ENCODE measurements at regions not wholly inside any gene's neighbourhood (a gene's known extent, or its start where the extent isn't known, plus 50 kb on each side); places are given as distances from the start of the nearest gene placed in this dataset.
"Not testable (repeated sequence)": the region's sequence is repeated elsewhere in the genome, so short reads cannot be mapped to it uniquely, and the experiment has no call there.

DNA sequence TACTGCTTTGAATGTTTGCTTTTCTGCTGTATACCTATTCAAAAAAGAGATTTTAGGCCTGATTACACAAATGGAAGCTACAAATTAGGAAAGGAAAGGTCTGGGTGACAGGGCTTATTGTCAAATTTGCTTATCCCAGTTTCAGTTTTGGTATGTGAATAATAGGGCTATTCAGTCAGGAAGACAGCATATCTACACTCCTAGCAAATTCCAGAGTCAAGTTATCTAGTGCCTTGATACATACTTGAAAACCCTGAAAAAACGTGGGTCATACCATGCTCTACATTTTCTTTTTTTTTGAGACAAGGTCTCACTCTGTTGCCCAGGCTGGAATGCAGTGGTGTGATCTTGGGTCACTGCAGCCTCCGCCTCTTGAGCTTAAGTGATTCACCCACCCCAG is 59.2 kb upstream of the CCDC180 start:
- H3K4me3 Mint-ChIP-seq; H3K27me3 Mint-ChIP-seq; H3K27ac Mint-ChIP-seq; DNase-seq; ATAC-seq (replicated peaks); H3K4me1 Mint-ChIP-seq; H3K9me3 Mint-ChIP-seq: not testable (repeated sequence)
- H3K36me3 Mint-ChIP-seq, result peaks cover 8 to 10% of the 10 kb centered on the region in 2 donors

GRCh38 chr9:97243606-97244005 is 63.9 kb upstream of the CCDC180 start:
- Mint-ChIP-seq H3K9me3 (no peaks in the 10 kb centered on the region), H3K27ac (no peak overlapping the region), H3K36me3 (peaks cover 2 to 4% of the 10 kb centered on the region in 2 donors), H3K27me3 (no peaks in the 10 kb centered on the region), H3K4me3 (no peak overlapping the region), H3K4me1 (peaks cover 4 to 16% of the 10 kb centered on the region in 2 donors)
- DNase-seq, result no peak
- ATAC-seq (replicated peaks), result no peak

GRCh38 chr9:97241430-97241829 is 66.0 kb upstream of the CCDC180 start:
- not testable (repeated sequence) for H3K9me3 Mint-ChIP-seq, H3K4me3 Mint-ChIP-seq
- H3K4me1 Mint-ChIP-seq, result peaks cover 7 to 17% of the 10 kb centered on the region in 2 donors

DNA sequence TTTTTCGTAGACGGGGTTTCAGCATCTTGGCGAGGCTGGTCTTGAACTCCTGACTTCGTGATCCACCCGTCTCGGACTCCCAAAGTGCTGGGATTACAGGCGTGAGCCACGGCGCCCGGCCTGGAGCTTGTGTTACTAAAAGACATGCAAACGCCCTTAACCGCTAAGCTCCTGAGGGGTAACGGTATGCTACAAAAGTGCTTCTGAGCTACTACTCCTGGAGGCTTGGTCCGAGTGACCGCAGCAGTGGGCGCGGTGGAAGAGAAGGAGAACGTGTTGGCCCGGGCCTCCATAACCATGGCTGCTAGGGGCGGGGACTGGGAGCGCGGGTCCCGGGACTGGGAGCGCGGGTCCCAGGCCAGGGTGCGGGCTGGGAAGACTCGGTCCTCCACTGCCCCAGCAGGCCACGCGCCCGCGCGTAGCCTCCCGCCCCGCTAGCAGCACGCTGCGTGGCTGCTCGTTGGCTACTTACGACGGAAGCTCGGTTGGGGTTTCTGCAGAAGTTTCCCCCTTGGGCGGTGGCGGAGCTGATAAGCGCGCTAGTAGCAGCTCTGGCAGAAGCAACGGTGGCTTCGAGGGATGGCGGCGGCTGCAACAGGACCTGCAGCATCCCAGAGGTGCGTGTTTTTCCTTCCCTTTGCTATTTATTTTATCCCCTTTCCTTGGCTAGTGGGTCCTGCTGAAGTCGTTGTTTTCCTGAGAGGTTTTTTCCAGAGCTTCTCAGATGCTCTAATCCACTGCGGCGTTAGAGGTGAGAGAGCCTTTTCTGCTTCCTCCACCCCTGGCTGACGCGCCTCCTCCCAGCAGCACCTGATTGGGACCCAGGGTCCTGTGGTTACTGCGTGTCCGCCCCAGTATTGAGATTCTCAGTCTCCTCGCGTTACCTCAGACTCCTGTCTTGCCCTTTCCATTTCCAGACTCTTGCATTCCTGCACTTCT is 69.2 kb upstream of the CCDC180 start:
- peak; percentile 94 to 96 for ATAC-seq (replicated peaks)
- peak overlapping the region; percentile 96 for H3K27ac Mint-ChIP-seq
- peak overlapping the region; percentile 90 to 96 for H3K4me3 Mint-ChIP-seq
- peaks cover 7 to 13% of the 10 kb centered on the region in 2 donors for H3K4me1 Mint-ChIP-seq
- peak; percentile 78 for DNase-seq
- peaks cover 0 to 11% of the 10 kb centered on the region in 2 donors for H3K27me3 Mint-ChIP-seq
- peaks cover 0 to 4% of the 10 kb centered on the region in 2 donors for H3K36me3 Mint-ChIP-seq
- H3K9me3 Mint-ChIP-seq, result no peaks in the 10 kb centered on the region

More at GRCh38 chr9:97241430-97241829, 66.0 kb upstream of the CCDC180 start:
- DNase-seq; H3K27me3 Mint-ChIP-seq; ATAC-seq (replicated peaks); H3K27ac Mint-ChIP-seq; H3K36me3 Mint-ChIP-seq: not testable (repeated sequence)

DNA sequence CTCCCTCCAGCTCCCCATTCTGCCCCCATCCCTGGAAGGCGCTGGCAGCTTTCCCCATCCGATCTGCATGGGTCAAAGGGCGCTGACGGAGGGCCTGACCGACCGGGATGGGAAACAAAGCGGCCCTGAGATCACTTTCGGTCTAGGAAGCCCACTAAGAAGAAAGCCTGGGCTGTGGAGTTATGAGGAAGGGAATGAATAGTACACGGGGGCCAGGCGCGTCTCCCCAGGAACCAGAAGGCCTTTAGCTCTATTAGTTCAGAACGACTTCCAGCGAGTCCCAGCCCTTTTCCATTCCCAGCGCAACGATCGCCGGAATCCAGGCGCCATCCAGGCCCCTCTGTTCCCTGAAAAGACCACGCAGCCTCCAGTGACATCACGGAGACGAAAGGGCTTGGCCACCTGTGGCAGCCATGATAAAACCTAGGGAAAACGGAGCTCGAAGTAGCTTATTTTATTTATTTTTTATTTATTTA is 70.1 kb upstream of the CCDC180 start:
- Mint-ChIP-seq H3K36me3 (peaks cover 0 to 7% of the 10 kb centered on the region in 2 donors), H3K4me1 (peaks cover 7 to 11% of the 10 kb centered on the region in 2 donors), H3K9me3 (no peaks in the 10 kb centered on the region), H3K4me3 (peak overlapping the region; percentile 90 to 96), H3K27me3 (peaks cover 0 to 19% of the 10 kb centered on the region in 2 donors), H3K27ac (peak overlapping the region; percentile 47)
- ATAC-seq (replicated peaks) (no peak), DNase-seq (no peak)

DNA sequence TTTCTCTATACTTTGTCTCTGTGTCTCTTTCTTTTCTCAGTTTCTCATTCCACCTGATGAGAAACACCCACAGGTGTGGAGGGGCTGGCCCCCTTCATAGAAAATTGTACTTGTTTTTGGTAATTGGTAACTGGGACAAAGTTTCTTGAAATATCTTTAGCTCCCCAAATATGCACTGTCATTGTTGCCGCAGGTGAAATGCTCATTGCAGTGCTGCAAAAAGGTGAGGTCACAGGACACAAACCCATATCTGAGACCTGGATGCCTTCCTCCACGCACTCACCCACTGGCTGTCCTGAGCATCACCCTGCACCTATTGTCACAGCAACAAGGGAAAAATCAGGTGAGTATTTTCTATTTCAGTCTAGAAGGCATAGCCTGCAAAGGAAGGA is 74.5 kb upstream of the CCDC180 start:
- peaks cover 7 to 35% of the 10 kb centered on the region in 2 donors for H3K27me3 Mint-ChIP-seq
- H3K4me3 Mint-ChIP-seq; H3K36me3 Mint-ChIP-seq; H3K27ac Mint-ChIP-seq; H3K4me1 Mint-ChIP-seq; ATAC-seq (replicated peaks); H3K9me3 Mint-ChIP-seq; DNase-seq: not testable (repeated sequence)

DNA sequence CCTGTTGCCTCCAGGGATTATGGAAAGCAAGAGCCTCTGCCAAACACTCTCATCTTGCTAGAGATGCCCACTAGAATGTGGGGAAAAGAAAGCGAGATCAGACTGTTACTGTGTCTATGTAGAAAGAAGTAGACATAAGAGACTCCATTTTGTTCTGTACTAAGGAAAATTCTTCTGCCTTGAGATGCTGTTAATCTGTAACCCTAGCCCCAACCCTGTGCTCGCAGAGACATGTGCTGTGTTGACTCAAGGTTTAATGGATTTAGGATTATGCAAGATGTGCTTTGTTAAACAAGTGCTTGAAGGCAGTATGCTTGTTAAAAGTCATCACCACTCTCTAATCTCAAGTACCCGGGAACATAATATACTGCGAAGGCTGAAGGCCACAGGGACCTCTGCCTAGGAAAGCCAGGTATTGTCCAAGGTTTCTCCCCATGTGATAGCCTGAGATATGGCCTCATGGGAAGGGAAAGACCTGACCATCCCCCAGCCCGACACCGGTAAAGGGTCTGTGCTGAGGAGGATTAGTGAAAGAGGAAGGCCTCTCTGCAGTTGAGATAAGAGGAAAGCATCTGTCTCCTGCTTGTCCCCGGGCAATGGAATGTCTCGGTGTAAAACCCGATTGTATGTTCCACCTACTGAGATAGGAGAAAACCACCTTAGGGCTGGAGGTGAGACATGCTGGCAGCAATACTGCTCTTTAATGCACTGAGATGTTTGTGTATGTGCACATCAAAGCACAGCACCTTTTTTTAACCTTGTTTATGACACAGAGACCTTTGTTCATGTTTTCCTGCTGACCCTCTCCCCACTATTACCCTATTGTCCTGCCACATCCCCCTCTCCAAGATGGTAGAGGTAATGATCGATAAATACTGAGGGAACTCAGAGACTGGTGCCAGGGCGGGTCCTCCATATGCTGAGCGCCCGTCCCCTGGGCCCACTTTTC is 75.1 kb upstream of the CCDC180 start:
- H3K27me3 Mint-ChIP-seq, result peaks cover 7 to 35% of the 10 kb centered on the region in 2 donors
- H3K4me3 Mint-ChIP-seq; H3K9me3 Mint-ChIP-seq; H3K27ac Mint-ChIP-seq; ATAC-seq (replicated peaks); H3K4me1 Mint-ChIP-seq; H3K36me3 Mint-ChIP-seq; DNase-seq: not testable (repeated sequence)

DNA sequence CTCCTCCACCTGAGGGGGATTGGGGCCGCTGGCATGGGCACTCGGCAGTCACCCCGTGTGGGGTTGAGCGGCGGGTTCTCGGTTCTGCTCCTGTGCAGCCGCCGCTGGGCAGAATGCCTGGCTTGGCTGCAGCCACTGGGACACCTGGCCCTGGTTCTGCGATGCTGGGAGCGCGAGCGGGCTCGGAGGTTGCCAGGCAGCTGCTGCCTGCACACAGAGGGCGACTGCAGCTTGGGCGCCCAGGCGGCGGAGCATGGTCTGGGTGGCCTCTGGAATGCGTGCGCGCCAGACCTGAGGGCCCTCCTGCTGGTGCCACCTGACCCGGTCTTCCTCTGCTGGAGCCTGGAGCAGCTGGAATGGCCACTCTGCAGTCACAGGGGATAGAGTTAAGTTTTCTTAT is 85.1 kb upstream of the CCDC180 start:
- H3K27ac Mint-ChIP-seq; H3K9me3 Mint-ChIP-seq; DNase-seq; H3K36me3 Mint-ChIP-seq; ATAC-seq (replicated peaks): not testable (repeated sequence)
- Mint-ChIP-seq H3K4me3 (peak overlapping the region in 1 of 2 donors; percentile 25), H3K4me1 (peaks cover 7 to 13% of the 10 kb centered on the region in 2 donors), H3K27me3 (peaks cover 47 to 59% of the 10 kb centered on the region in 2 donors)

DNA sequence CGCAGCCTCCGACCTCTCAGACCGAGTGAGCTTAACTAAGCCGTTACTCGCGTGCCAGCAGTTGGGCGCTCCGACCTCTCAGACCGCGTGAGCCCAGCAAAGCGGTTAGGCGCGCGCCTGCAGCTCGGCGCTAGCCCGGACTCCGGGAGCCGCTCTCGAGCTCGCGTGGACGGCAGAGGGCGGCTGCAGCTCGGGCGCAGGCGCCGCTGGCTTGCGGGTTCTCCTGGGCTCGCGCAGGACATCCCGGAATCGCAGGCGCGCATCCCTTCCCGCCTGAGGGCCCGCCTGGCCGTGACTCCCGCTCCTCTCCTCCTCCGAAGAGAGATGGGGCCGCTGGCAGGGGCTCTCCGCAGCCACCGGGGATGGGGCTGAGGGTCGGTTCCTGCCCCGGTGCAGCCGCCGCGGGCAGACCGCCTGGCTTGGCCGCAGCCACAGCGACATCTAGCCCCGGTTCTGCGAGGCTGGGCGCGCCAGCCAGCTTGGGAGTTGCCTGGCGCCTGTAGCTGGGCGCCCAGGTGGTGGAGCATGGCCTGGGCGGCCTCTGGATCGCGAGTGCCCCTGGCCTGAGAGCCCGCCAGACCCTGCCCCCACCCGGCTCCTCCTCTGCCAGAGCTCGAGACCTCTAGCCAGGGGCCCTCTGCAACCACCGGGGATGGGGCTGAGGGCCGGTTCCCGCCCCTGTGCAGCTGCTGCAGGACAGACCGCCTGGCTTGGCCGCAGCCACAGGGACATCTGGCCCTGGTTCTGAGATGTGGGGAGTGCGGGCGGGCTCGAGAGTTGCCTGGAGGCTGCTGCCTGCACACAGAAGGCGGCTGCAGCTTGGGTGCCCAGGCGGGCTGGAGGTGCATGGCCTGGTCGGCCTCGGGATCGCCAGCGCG is 85.7 kb upstream of the CCDC180 start:
- H3K4me1 Mint-ChIP-seq, result peaks cover 7 to 13% of the 10 kb centered on the region in 2 donors
- peaks cover 51 to 65% of the 10 kb centered on the region in 2 donors for H3K27me3 Mint-ChIP-seq
- ATAC-seq (replicated peaks) (peak; percentile 90 to 97), DNase-seq (peak; percentile 47)
- H3K9me3 Mint-ChIP-seq, H3K36me3 Mint-ChIP-seq: not testable (repeated sequence)
- H3K4me3 Mint-ChIP-seq, result peak overlapping the region; percentile 86 to 96
- peak overlapping the region; percentile 77 for H3K27ac Mint-ChIP-seq

DNA sequence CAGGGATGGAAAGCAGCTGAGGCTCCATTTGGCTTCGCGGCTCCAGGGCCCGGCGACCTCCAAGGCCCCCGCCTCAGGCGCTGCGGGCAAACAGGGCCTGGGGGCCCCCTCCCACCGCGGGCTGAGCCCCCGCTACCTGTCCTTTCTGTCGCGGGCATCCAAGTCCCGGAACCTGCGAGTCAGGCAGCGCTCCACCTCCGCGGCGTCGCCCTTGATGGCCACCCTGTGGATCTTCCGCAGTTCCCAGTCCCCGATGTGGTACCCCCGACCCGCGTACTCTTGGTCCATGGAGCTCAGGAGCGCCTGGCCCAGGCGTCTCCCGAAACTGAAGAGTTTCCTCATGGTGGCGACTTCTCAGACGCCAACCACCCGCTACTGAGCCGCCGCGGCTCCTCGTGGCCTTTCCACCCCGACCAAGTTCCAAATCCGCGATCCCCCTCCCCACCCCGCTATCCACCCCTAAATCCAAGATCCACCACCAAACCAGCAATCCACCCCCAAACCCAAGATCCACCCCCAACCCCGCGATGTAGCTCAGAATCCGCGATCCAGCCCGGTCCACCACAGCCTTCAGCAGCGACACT is 86.5 kb upstream of the CCDC180 start:
- H3K27me3 Mint-ChIP-seq, result peaks cover 56 to 71% of the 10 kb centered on the region in 2 donors
- peak overlapping the region; percentile 86 to 96 for H3K4me3 Mint-ChIP-seq
- peak; percentile 16 to 38 for ATAC-seq (replicated peaks)
- DNase-seq, result no peak
- H3K9me3 Mint-ChIP-seq, result no peaks in the 10 kb centered on the region
- peak overlapping the region; percentile 77 for H3K27ac Mint-ChIP-seq
- peaks cover 3 to 4% of the 10 kb centered on the region in 2 donors for H3K36me3 Mint-ChIP-seq
- H3K4me1 Mint-ChIP-seq, result peaks cover 7 to 13% of the 10 kb centered on the region in 2 donors

GRCh38 chr9:97220396-97220795 is 87.1 kb upstream of the CCDC180 start:
- not testable (repeated sequence) for ATAC-seq (replicated peaks); DNase-seq; H3K9me3 Mint-ChIP-seq; H3K36me3 Mint-ChIP-seq; H3K4me3 Mint-ChIP-seq; H3K27ac Mint-ChIP-seq
- Mint-ChIP-seq H3K27me3 (peaks cover 61 to 77% of the 10 kb centered on the region in 2 donors), H3K4me1 (peaks cover 7 to 13% of the 10 kb centered on the region in 2 donors)

GRCh38 chr9:97219443-97220140 is 87.9 kb upstream of the CCDC180 start:
- not testable (repeated sequence) for ATAC-seq (replicated peaks); H3K4me3 Mint-ChIP-seq; H3K9me3 Mint-ChIP-seq; H3K36me3 Mint-ChIP-seq; DNase-seq
- Mint-ChIP-seq H3K4me1 (peaks cover 7 to 13% of the 10 kb centered on the region in 2 donors), H3K27ac (peak overlapping the region; percentile 47), H3K27me3 (peaks cover 64 to 85% of the 10 kb centered on the region in 2 donors)
